ENCODE measurements at regions not wholly inside any gene's neighbourhood (a gene's known extent, or its start where the extent isn't known, plus 50 kb on each side); places are given as distances from the start of the nearest gene placed in this dataset.

GRCh38 chr21:19239696-19240095, 836.1 kb upstream of the TMPRSS15 start:
- TF ChIP-seq EP300 (IDR thresholded peaks at IDR 0.05; ENCODE audit: borderline replicate concordance) (no peak), MAX (IDR thresholded peaks at IDR 0.05) (no peak), TAF1 (IDR thresholded peaks at IDR 0.05; ENCODE audit: low read depth) (no peak), REST (IDR thresholded peaks at IDR 0.05; ENCODE audit: low read depth) (no peak), RAD21 (IDR thresholded peaks at IDR 0.05; ENCODE audit: low read depth) (no peak), FOXM1 (IDR thresholded peaks at IDR 0.05; ENCODE audit: borderline replicate concordance, low read depth) (no peak), YY1 (IDR thresholded peaks at IDR 0.05; ENCODE audit: low read depth) (no peak), CREB1 (IDR thresholded peaks at IDR 0.05; ENCODE audit: low read depth) (no peak), TEAD4 (IDR thresholded peaks at IDR 0.05) (no peak), CEBPB (IDR thresholded peaks at IDR 0.05) (no peak), EGR1 (IDR thresholded peaks at IDR 0.05) (no peak), TCF12 (IDR thresholded peaks at IDR 0.05; ENCODE audit: low read depth) (no peak), USF1 (IDR thresholded peaks at IDR 0.05) (no peak), NFIC (IDR thresholded peaks at IDR 0.05) (no peak)
